ENCODE measurements at regions not wholly inside any gene's neighbourhood (a gene's known extent, or its start where the extent isn't known, plus 50 kb on each side); places are given as distances from the start of the nearest gene placed in this dataset.

DNA sequence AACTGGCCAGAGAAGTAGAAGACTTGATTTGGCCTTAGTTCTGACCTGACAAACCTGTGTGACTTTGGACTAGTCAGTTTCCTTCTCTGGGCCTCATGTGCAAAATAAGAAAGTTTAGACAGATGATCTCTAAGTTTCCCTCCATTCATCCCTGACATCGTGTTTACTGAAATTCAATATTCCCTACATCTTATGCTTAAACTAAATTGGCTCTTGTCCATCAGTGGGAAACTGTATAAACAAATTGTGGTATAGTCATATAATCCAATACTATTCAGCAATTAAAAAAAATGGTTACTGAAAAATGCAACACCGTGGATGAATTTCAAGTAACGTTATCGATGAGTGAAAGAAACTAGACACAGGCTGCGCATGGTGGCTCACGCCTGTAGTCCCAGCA, 64.4 kb upstream of the HRH1 start:
- no peak for DNase-seq (ENCODE audit: low read depth)

- no peak for DNase-seq (ENCODE audit: low read depth)
These were observed 63.7 kb upstream of the HRH1 start for GRCh38 chr3:11090551-11090950.

GRCh38 chr3:11091088-11091590, 63.2 kb upstream of the HRH1 start:
- no peak for DNase-seq (ENCODE audit: low read depth)

DNA sequence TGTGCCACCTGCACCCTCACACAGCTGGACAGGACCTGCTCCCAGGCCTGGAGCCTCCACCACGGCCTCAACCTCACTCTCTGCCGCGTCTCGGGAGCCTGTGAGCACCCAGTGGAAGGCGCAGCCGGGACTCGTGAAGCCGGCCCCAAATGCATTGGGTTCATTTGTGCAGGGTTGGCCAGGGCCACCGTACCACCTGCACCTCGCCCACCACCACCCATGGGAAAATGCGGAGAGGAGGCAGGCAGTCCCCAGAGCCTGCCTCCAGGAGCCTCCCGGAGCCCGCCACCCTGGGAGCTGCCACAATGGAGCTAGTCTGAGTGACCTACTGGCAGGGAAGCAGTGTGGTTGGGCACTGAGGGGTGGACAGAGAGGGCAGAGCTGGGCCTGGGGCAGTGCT, 62.5 kb upstream of the HRH1 start:
- no peak for DNase-seq (ENCODE audit: low read depth)

GRCh38 chr3:11093823-11094340, 60.4 kb upstream of the HRH1 start:
- no peak for DNase-seq (ENCODE audit: low read depth)

DNA sequence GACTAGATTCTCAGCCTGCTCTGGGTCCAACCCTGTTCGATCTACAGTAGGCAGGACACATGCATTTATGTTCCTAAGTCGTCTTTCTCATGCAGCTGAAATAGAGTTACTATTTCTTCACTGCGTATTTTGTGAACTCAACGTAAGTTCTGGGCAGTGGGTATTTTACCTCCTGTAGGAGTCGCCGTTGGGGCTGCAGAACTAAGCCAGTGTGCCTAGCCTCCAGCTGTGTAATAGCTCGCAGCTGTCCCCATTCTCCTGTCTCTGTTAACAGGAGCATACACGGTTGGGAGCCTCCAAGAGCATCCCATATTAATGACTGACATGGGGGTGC, 58.4 kb upstream of the HRH1 start:
- no peak for DNase-seq (ENCODE audit: low read depth)

DNA sequence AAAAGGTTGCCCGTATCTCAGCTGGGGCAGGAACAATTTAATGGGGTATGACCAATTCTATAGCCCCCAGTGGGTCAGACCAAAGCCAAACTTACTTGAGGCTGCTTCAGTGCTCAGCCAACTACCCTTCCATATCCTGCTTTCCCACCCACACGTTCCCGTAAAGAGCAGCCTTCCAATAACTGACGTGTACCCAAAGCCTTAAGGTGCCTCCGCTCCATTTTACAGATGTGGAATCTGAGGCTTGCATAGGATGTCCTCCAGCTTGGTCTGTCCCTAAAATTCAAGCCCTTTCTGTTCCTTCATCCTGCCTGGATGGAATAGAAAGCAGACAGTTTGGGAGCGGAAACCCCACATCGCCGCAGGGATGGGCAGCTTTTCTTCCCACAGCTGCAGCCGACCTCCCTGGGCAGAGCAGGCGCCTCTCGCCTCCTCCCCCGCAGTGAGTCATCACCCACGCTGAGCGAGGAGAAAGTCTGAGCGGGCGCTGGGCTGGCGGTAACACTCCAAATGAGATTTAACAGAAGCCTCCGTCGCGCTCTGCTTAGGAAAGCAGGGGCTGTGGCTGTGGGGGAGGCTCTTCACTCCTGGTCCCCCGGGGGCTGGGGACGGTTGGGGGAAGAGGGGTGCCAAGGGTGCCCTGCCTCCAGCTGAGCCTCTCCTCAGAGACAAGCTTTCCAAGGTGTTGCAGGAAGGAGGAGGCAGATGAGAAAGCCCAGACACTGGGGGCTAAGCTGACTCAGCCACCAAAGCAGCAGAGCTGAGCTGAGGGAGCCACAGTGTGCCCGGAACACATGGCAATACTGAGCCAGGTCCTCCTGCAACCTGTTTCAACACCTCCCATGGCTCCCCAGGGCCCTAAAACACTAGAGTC, 57.8 kb upstream of the HRH1 start:
- peak; percentile 90 for DNase-seq (ENCODE audit: low read depth)

DNA sequence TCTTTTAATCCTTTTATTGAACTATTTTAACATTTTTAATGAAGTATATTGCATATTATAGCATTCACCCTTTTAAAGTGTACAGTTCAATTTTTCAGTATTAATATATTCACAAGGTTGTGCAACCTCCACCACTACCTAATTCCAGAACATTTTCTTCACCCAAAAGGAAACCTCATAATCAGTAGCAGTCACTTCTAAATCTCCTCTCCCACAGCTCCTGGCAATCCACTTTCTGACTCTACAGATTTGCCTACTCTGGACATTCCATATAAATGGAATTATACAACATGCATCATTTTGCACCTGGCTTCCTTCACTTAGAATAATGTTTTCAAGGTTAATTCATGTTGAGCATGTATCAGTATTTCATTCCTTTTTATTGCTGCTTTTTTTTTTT, 55.0 kb upstream of the HRH1 start:
- DNase-seq (ENCODE audit: low read depth), result peak; percentile 86
